ENCODE measurements at regions not wholly inside any gene's neighbourhood (a gene's known extent, or its start where the extent isn't known, plus 50 kb on each side); places are given as distances from the start of the nearest gene placed in this dataset.

GRCh38 chr14:95387826-95388445 is 68.2 kb upstream of the CLMN start:
- Histone ChIP-seq H3K79me2 (no peaks in the 10 kb centered on the region), H3K27ac (no peak overlapping the region)

GRCh38 chr14:95386536-95387095 is 66.9 kb upstream of the CLMN start:
- no peak overlapping the region for H3K27ac ChIP-seq
- H3K4me2 ChIP-seq (ENCODE audit: low read length): no peak overlapping the region
- H3K4me1 ChIP-seq: no peaks in the 10 kb centered on the region
- H3K9me3 ChIP-seq (ENCODE audit: control insufficient read depth, low read length): no peaks in the 10 kb centered on the region
- no peak overlapping the region for H2AFZ ChIP-seq
- H3K4me3 ChIP-seq (ENCODE audit: low read depth, low read length): no peak overlapping the region
- no peaks in the 10 kb centered on the region for H3K79me2 ChIP-seq
- no peak for TF ChIP-seq CTCF (IDR thresholded peaks at IDR 0.05)
- H3K36me3 ChIP-seq (ENCODE audit: control insufficient read depth, insufficient read depth, low read length): no peaks in the 10 kb centered on the region
- H3K9ac ChIP-seq: no peak overlapping the region
- no peaks in the 10 kb centered on the region for H3K27me3 ChIP-seq (ENCODE audit: control insufficient read depth, insufficient read depth, low read length)

More at GRCh38 chr14:95387826-95388445, 68.2 kb upstream of the CLMN start:
- Histone ChIP-seq H3K4me2 (ENCODE audit: low read length) (no peak overlapping the region), H3K27me3 (ENCODE audit: control insufficient read depth, insufficient read depth, low read length) (no peaks in the 10 kb centered on the region), H3K4me1 (no peaks in the 10 kb centered on the region), H2AFZ (no peak overlapping the region), H3K4me3 (ENCODE audit: low read depth, low read length) (no peak overlapping the region), H3K36me3 (ENCODE audit: control insufficient read depth, insufficient read depth, low read length) (no peaks in the 10 kb centered on the region), H3K9ac (no peak overlapping the region), H3K9me3 (ENCODE audit: control insufficient read depth, low read length) (no peaks in the 10 kb centered on the region)
- TF ChIP-seq CTCF (IDR thresholded peaks at IDR 0.05): no peak

- no peak overlapping the region for H3K9ac ChIP-seq
- no peak overlapping the region for H3K4me2 ChIP-seq (ENCODE audit: low read length)
Observed at GRCh38 chr14:95385701-95386100, 66.0 kb upstream of the CLMN start.

GRCh38 chr14:95382747-95383146 is 63.0 kb upstream of the CLMN start:
- Histone ChIP-seq H3K4me2 (ENCODE audit: low read length) (no peak overlapping the region), H3K9ac (no peak overlapping the region), H3K36me3 (ENCODE audit: control insufficient read depth, insufficient read depth, low read length) (no peaks in the 10 kb centered on the region), H3K27ac (no peak overlapping the region), H3K4me1 (no peaks in the 10 kb centered on the region), H3K9me3 (ENCODE audit: control insufficient read depth, low read length) (no peaks in the 10 kb centered on the region), H2AFZ (no peak overlapping the region), H3K4me3 (ENCODE audit: low read depth, low read length) (no peak overlapping the region), H3K27me3 (ENCODE audit: control insufficient read depth, insufficient read depth, low read length) (no peaks in the 10 kb centered on the region), H3K79me2 (no peaks in the 10 kb centered on the region)
- no peak for TF ChIP-seq CTCF (IDR thresholded peaks at IDR 0.05)

More at GRCh38 chr14:95385701-95386100, 66.0 kb upstream of the CLMN start:
- no peak for TF ChIP-seq CTCF (IDR thresholded peaks at IDR 0.05)
- Histone ChIP-seq H3K79me2 (no peaks in the 10 kb centered on the region), H3K36me3 (ENCODE audit: control insufficient read depth, insufficient read depth, low read length) (no peaks in the 10 kb centered on the region), H3K27ac (no peak overlapping the region), H3K4me1 (no peaks in the 10 kb centered on the region), H3K27me3 (ENCODE audit: control insufficient read depth, insufficient read depth, low read length) (no peaks in the 10 kb centered on the region), H3K4me3 (ENCODE audit: low read depth, low read length) (no peak overlapping the region), H2AFZ (no peak overlapping the region), H3K9me3 (ENCODE audit: control insufficient read depth, low read length) (no peaks in the 10 kb centered on the region)

GRCh38 chr14:95381726-95382125 is 62.0 kb upstream of the CLMN start:
- no peak for TF ChIP-seq CTCF (IDR thresholded peaks at IDR 0.05)
- no peak overlapping the region for H3K9ac ChIP-seq
- no peaks in the 10 kb centered on the region for H3K79me2 ChIP-seq
- H3K4me1 ChIP-seq: no peaks in the 10 kb centered on the region
- H3K27ac ChIP-seq: no peak overlapping the region
- H2AFZ ChIP-seq: no peak overlapping the region
- H3K9me3 ChIP-seq (ENCODE audit: control insufficient read depth, low read length): no peaks in the 10 kb centered on the region
- H3K36me3 ChIP-seq (ENCODE audit: control insufficient read depth, insufficient read depth, low read length): no peaks in the 10 kb centered on the region
- H3K4me3 ChIP-seq (ENCODE audit: low read depth, low read length): no peak overlapping the region
- no peak overlapping the region for H3K4me2 ChIP-seq (ENCODE audit: low read length)
- no peaks in the 10 kb centered on the region for H3K27me3 ChIP-seq (ENCODE audit: control insufficient read depth, insufficient read depth, low read length)
